ENCODE measurements at regions not wholly inside any gene's neighbourhood (a gene's known extent, or its start where the extent isn't known, plus 50 kb on each side); places are given as distances from the start of the nearest gene placed in this dataset.

GRCh38 chr18:11391661-11392060 lies 217.7 kb upstream of the SLC35G4 start:
- TF ChIP-seq POLR2A (conservative IDR thresholded peaks at IDR 0.05) (no peak), JUN (IDR thresholded peaks at IDR 0.05; ENCODE audit: borderline replicate concordance, low read depth, low read length) (no peak), JUN (CRISPR knock-in tag; IDR thresholded peaks at IDR 0.05; ENCODE audit: borderline replicate concordance) (no peak), RNF219 (CRISPR knock-in tag; IDR thresholded peaks at IDR 0.05) (no peak), FOXA1 (IDR thresholded peaks at IDR 0.05; ENCODE audit: borderline replicate concordance) (no peak), SMARCA4 (IDR thresholded peaks at IDR 0.05) (no peak), CTCF (IDR thresholded peaks at IDR 0.05 in 2 of 3, conservative IDR thresholded peaks at IDR 0.05 in 1 of 3; ENCODE audit: insufficient read depth in 2 of 3, low read depth in 1 of 3, low read length in 3 of 3) (no peak), POLR2AphosphoS5 (IDR thresholded peaks at IDR 0.05; ENCODE audit: control insufficient read depth, insufficient read depth, low read depth, low read length) (no peak), SMARCC2 (IDR thresholded peaks at IDR 0.05; ENCODE audit: low read depth) (no peak), ZNF398 (CRISPR knock-in tag; IDR thresholded peaks at IDR 0.05) (no peak), SRF (CRISPR knock-in tag; IDR thresholded peaks at IDR 0.05) (no peak), ZBTB8A (IDR thresholded peaks at IDR 0.05; ENCODE audit: partially characterized antibody) (no peak)

All from K562 (cell line).